ENCODE measurements at regions not wholly inside any gene's neighbourhood (a gene's known extent, or its start where the extent isn't known, plus 50 kb on each side); places are given as distances from the start of the nearest gene placed in this dataset.

GRCh38 chr3:26198609-26199008 is 408.7 kb downstream of the OXSM start (continued):
- TF ChIP-seq SNAI1 (CRISPR knock-in tag; IDR thresholded peaks at IDR 0.05; ENCODE audit: borderline replicate concordance) (no peak), SCMH1 (CRISPR knock-in tag; IDR thresholded peaks at IDR 0.05; ENCODE audit: borderline replicate concordance) (no peak), ZNF282 (IDR thresholded peaks at IDR 0.05; ENCODE audit: partially characterized antibody) (no peak), GTF3A (CRISPR knock-in tag; conservative IDR thresholded peaks at IDR 0.05) (no peak), ZNF672 (CRISPR knock-in tag; IDR thresholded peaks at IDR 0.05) (no peak), MTF2 (CRISPR knock-in tag; IDR thresholded peaks at IDR 0.05; ENCODE audit: borderline replicate concordance) (no peak), IRF2 (CRISPR knock-in tag; IDR thresholded peaks at IDR 0.05) (no peak)

GRCh38 chr3:26202169-26202568 is 412.3 kb downstream of the OXSM start:
- FAIRE-seq = no peak
- Histone ChIP-seq H3K9me3 (ENCODE audit: low read length) (peaks cover 71% of the 10 kb centered on the region), H3K36me3 (replicated peaks in 1 of 2; ENCODE audit: control insufficient read depth in 1 of 2, insufficient read depth in 2 of 2, low read length in 2 of 2) (no peaks in the 10 kb centered on the region), H3K4me3 (replicated peaks in 1 of 3; ENCODE audit: insufficient read depth in 1 of 3, low read depth in 2 of 3, low read length in 3 of 3) (no peak overlapping the region), H3K9ac (ENCODE audit: insufficient read depth, low read depth, low read length) (no peak overlapping the region), H4K20me1 (ENCODE audit: insufficient read depth, low read length) (no peaks in the 10 kb centered on the region), H3K4me1 (ENCODE audit: insufficient read depth, low read length) (no peaks in the 10 kb centered on the region), H3K27ac (ENCODE audit: extremely low read length, insufficient read depth, low read length) (no peak overlapping the region), H3K79me2 (ENCODE audit: insufficient read depth, low read length) (no peaks in the 10 kb centered on the region), H2AFZ (ENCODE audit: low read length) (no peak overlapping the region), H3K4me2 (ENCODE audit: low read depth, low read length) (no peak overlapping the region), H3K27me3 (ENCODE audit: control insufficient read depth in 1 of 2, insufficient read depth in 2 of 2, low read length in 2 of 2) (no peaks in the 10 kb centered on the region)
- ChIA-PET POLR2A (no interaction called here), CTCF (ENCODE audit: low intra/inter-chr PET ratio, low total read pairs) (no interaction called here)
- no peak for DNase-seq (ENCODE audit: low spot score)
- 0% methylated on average over 3 of the region's 3 CpGs for WGBS (ENCODE audit: low lambda C conversion rate)
- BruUV-seq (replicated peaks) = no TSS peak
- intact Hi-C loops (cut with micrococcal nuclease; ENCODE audit: unreplicated experiment) (no loop called here), in situ Hi-C loops (cut with HindIII; ENCODE audit: extremely low pct_ligation_motif_present, low pct_unique_long_range_greater_than_20kb) (no loop called here)
- TF ChIP-seq FUBP1 (CRISPR knock-in tag; IDR thresholded peaks at IDR 0.05; ENCODE audit: borderline replicate concordance) = no peak
- no peak for TF ChIP-seq SMAD1 (CRISPR knock-in tag; IDR thresholded peaks at IDR 0.05; ENCODE audit: borderline replicate concordance, low read depth)
- no peak for TF ChIP-seq CENPX (CRISPR knock-in tag; IDR thresholded peaks at IDR 0.05)
- no peak for TF ChIP-seq HDAC6 (IDR thresholded peaks at IDR 0.05; ENCODE audit: low read depth, low read length)
- ATAC-seq = no peak

All from HepG2 (cell line).